ENCODE measurements at regions not wholly inside any gene's neighbourhood (a gene's known extent, or its start where the extent isn't known, plus 50 kb on each side); places are given as distances from the start of the nearest gene placed in this dataset.

- Histone ChIP-seq H3K27ac (no peak overlapping the region), H3K4me1 (replicated peaks in 1 of 2) (peaks cover 0 to 2% of the 10 kb centered on the region in 2 donors), H3K4me3 (no peak overlapping the region)
- in situ Hi-C loops (cut with MboI; ENCODE audit: low pct_unique_long_range_greater_than_20kb in 2 of 9, low sequenced_read_pairs in 9 of 9, unreplicated experiment in 9 of 9), result no loop called here
- ATAC-seq (replicated peaks in 6 of 8), result no peak
- WGBS, 10 experiments, result 0 to 100% (median 67%) methylated on average over 1 to 2 of the region's 2 CpGs; no CpG with 5 or more reads in 1 of the 10 experiments
These were observed 273.5 kb upstream of the ADGRL3 start for GRCh38 chr4:60926624-60927023.

- WGBS, 10 experiments, result 0 to 100% (median 80%) methylated on average over 1 to 3 of the region's 3 CpGs; no CpG with 5 or more reads in 1 of the 10 experiments
- Histone ChIP-seq H3K27ac (no peak overlapping the region), H3K4me1 (replicated peaks in 1 of 2) (no peaks in the 10 kb centered on the region), H3K4me3 (no peak overlapping the region)
- in situ Hi-C loops (cut with MboI; ENCODE audit: low pct_unique_long_range_greater_than_20kb in 2 of 9, low sequenced_read_pairs in 9 of 9, unreplicated experiment in 9 of 9), result no loop called here
- ATAC-seq (replicated peaks in 6 of 8), result no peak
These were observed 269.3 kb upstream of the ADGRL3 start for GRCh38 chr4:60930866-60931265.

GRCh38 chr4:60934566-60935295, 265.4 kb upstream of the ADGRL3 start:
- H3K27ac ChIP-seq, result no peak overlapping the region
- in situ Hi-C loops (cut with MboI; ENCODE audit: low pct_unique_long_range_greater_than_20kb in 2 of 9, low sequenced_read_pairs in 9 of 9, unreplicated experiment in 9 of 9), result no loop called here
- no peaks in the 10 kb centered on the region for H3K4me1 ChIP-seq (replicated peaks in 1 of 2)
- no peak overlapping the region for H3K4me3 ChIP-seq
- ATAC-seq (replicated peaks in 6 of 8), result peak in 1 of 8 experiments; percentile 27
- WGBS, 10 experiments, result 14 to 100% (median 73%) methylated on average over 1 to 4 of the region's 4 CpGs; no CpG with 5 or more reads in 1 of the 10 experiments

- ATAC-seq (replicated peaks in 6 of 8), result no peak
- no peaks in the 10 kb centered on the region for H3K4me1 ChIP-seq (replicated peaks in 1 of 2)
- WGBS, 10 experiments, result 0 to 100% (median 63%) methylated on average over 1 of the region's 1 CpG; no CpG with 5 or more reads in 1 of the 10 experiments
- H3K27ac ChIP-seq, result no peak overlapping the region
- no peak overlapping the region for H3K4me3 ChIP-seq
- in situ Hi-C loops (cut with MboI; ENCODE audit: low pct_unique_long_range_greater_than_20kb in 2 of 9, low sequenced_read_pairs in 9 of 9, unreplicated experiment in 9 of 9), result no loop called here
These were observed 261.9 kb upstream of the ADGRL3 start for GRCh38 chr4:60938181-60938580.

- Histone ChIP-seq H3K4me3 (no peak overlapping the region), H3K27ac (no peak overlapping the region), H3K4me1 (replicated peaks in 1 of 2) (no peaks in the 10 kb centered on the region)
- in situ Hi-C loops (cut with MboI; ENCODE audit: low pct_unique_long_range_greater_than_20kb in 2 of 9, low sequenced_read_pairs in 9 of 9, unreplicated experiment in 9 of 9), result no loop called here
- ATAC-seq (replicated peaks in 6 of 8), result no peak
These were observed 261.5 kb upstream of the ADGRL3 start for GRCh38 chr4:60938621-60939020.

GRCh38 chr4:60944060-60944459, 256.1 kb upstream of the ADGRL3 start:
- in situ Hi-C loops (cut with MboI; ENCODE audit: low pct_unique_long_range_greater_than_20kb in 2 of 9, low sequenced_read_pairs in 9 of 9, unreplicated experiment in 9 of 9), result no loop called here
- ATAC-seq (replicated peaks in 6 of 8), result peak in 3 of 8 experiments; percentile 29 to 70 (median 67)
- H3K27ac ChIP-seq, result no peak overlapping the region
- H3K4me3 ChIP-seq, result no peak overlapping the region
- WGBS, 10 experiments, result 0 to 100% (median 80%) methylated on average over 1 of the region's 1 CpG; no CpG with 5 or more reads in 3 of the 10 experiments
- H3K4me1 ChIP-seq (replicated peaks in 1 of 2), result no peaks in the 10 kb centered on the region

GRCh38 chr4:60945641-60946040, 254.5 kb upstream of the ADGRL3 start:
- no peak for ATAC-seq (replicated peaks in 6 of 8)
- no peaks in the 10 kb centered on the region for H3K4me1 ChIP-seq (replicated peaks in 1 of 2)
- 0 to 100% (median 80%) methylated on average over 2 to 4 of the region's 4 CpGs; no CpG with 5 or more reads in 5 of the 10 experiments for WGBS, 10 experiments
- no peak overlapping the region for H3K27ac ChIP-seq
- in situ Hi-C loops (cut with MboI; ENCODE audit: low pct_unique_long_range_greater_than_20kb in 2 of 9, low sequenced_read_pairs in 9 of 9, unreplicated experiment in 9 of 9), result no loop called here
- no peak overlapping the region for H3K4me3 ChIP-seq

GRCh38 chr4:60948008-60948407, 252.1 kb upstream of the ADGRL3 start:
- in situ Hi-C loops (cut with MboI; ENCODE audit: low pct_unique_long_range_greater_than_20kb in 2 of 9, low sequenced_read_pairs in 9 of 9, unreplicated experiment in 9 of 9), result no loop called here

GRCh38 chr4:60952921-60953320, 247.2 kb upstream of the ADGRL3 start:
- Histone ChIP-seq H3K27ac (no peak overlapping the region), H3K4me3 (no peak overlapping the region), H3K4me1 (replicated peaks in 1 of 2) (no peaks in the 10 kb centered on the region)
- no peak for ATAC-seq (replicated peaks in 6 of 8)
- 0 to 100% (median 65%) methylated on average over 1 to 2 of the region's 2 CpGs; no CpG with 5 or more reads in 2 of the 10 experiments for WGBS, 10 experiments
- in situ Hi-C loops (cut with MboI; ENCODE audit: low pct_unique_long_range_greater_than_20kb in 2 of 9, low sequenced_read_pairs in 9 of 9, unreplicated experiment in 9 of 9), result no loop called here

More at GRCh38 chr4:60948008-60948407, 252.1 kb upstream of the ADGRL3 start:
- no peak for ATAC-seq (replicated peaks in 6 of 8)
- 40 to 100% (median 100%) methylated on average over 1 of the region's 1 CpG; no CpG with 5 or more reads in 5 of the 10 experiments for WGBS, 10 experiments
- no peak overlapping the region for H3K4me3 ChIP-seq
- no peaks in the 10 kb centered on the region for H3K4me1 ChIP-seq (replicated peaks in 1 of 2)
- no peak overlapping the region for H3K27ac ChIP-seq

- Histone ChIP-seq H3K4me3 (no peak overlapping the region), H3K4me1 (replicated peaks in 1 of 2) (no peaks in the 10 kb centered on the region), H3K27ac (no peak overlapping the region)
- in situ Hi-C loops (cut with MboI; ENCODE audit: low pct_unique_long_range_greater_than_20kb in 2 of 9, low sequenced_read_pairs in 9 of 9, unreplicated experiment in 9 of 9), result no loop called here
- no peak for ATAC-seq (replicated peaks in 6 of 8)
- 9 to 96% (median 65%) methylated on average over 1 to 4 of the region's 4 CpGs for WGBS, 10 experiments
These were observed 246.3 kb upstream of the ADGRL3 start for GRCh38 chr4:60953826-60954225.

GRCh38 chr4:60962286-60962685, 237.8 kb upstream of the ADGRL3 start:
- ATAC-seq (replicated peaks in 6 of 8), result no peak
- in situ Hi-C loops (cut with MboI; ENCODE audit: low pct_unique_long_range_greater_than_20kb in 2 of 9, low sequenced_read_pairs in 9 of 9, unreplicated experiment in 9 of 9), result no loop called here
- Histone ChIP-seq H3K4me1 (replicated peaks in 1 of 2) (peaks cover 0 to 11% of the 10 kb centered on the region in 2 donors), H3K27ac (no peak overlapping the region), H3K4me3 (no peak overlapping the region)
- WGBS, 10 experiments, result 16 to 92% (median 81%) methylated on average over 2 to 5 of the region's 5 CpGs; no CpG with 5 or more reads in 2 of the 10 experiments

GRCh38 chr4:60981534-60981933, 218.6 kb upstream of the ADGRL3 start:
- no peaks in the 10 kb centered on the region for H3K4me1 ChIP-seq (replicated peaks in 1 of 2)
- no peak overlapping the region for H3K27ac ChIP-seq
- H3K4me3 ChIP-seq, result no peak overlapping the region
- in situ Hi-C loops (cut with MboI; ENCODE audit: low pct_unique_long_range_greater_than_20kb in 2 of 9, low sequenced_read_pairs in 9 of 9, unreplicated experiment in 9 of 9), result no loop called here
- WGBS, 10 experiments, result 0 to 100% (median 57%) methylated on average over 1 to 4 of the region's 4 CpGs; no CpG with 5 or more reads in 1 of the 10 experiments
- ATAC-seq (replicated peaks in 6 of 8), result no peak

- WGBS, 10 experiments, result 0 to 100% (median 100%) methylated on average over 1 of the region's 1 CpG; no CpG with 5 or more reads in 3 of the 10 experiments
- ATAC-seq (replicated peaks in 6 of 8), result no peak
- Histone ChIP-seq H3K4me1 (replicated peaks in 1 of 2) (no peaks in the 10 kb centered on the region), H3K27ac (no peak overlapping the region), H3K4me3 (no peak overlapping the region)
- in situ Hi-C loops (cut with MboI; ENCODE audit: low pct_unique_long_range_greater_than_20kb in 2 of 9, low sequenced_read_pairs in 9 of 9, unreplicated experiment in 9 of 9), result no loop called here
These were observed 211.0 kb upstream of the ADGRL3 start for GRCh38 chr4:60989141-60989540.

GRCh38 chr4:60992037-60992436, 208.1 kb upstream of the ADGRL3 start:
- in situ Hi-C loops (cut with MboI; ENCODE audit: low pct_unique_long_range_greater_than_20kb in 2 of 9, low sequenced_read_pairs in 9 of 9, unreplicated experiment in 9 of 9), result no loop called here
- H3K4me3 ChIP-seq, result no peak overlapping the region
- no peak overlapping the region for H3K27ac ChIP-seq
- 0 to 100% (median 86%) methylated on average over 1 to 3 of the region's 3 CpGs for WGBS, 10 experiments
- H3K4me1 ChIP-seq (replicated peaks in 1 of 2), result no peaks in the 10 kb centered on the region
- ATAC-seq (replicated peaks in 6 of 8), result no peak
